Motor neuron (in vitro differentiated cells): ENCODE measurements at regions not wholly inside any gene's neighbourhood (a gene's known extent, or its start where the extent isn't known, plus 50 kb on each side); places are given as distances from the start of the nearest gene placed in this dataset.

Experiments used
- ATAC-seq, 8 experiments: fragments of 200-7000 bp; cut with Tn5 transposase; replicated peaks in 6 of 8; 2 replicates each; pipeline ENCODE4 v1.8.0; 2021; ENCODE audit warnings: mild to moderate bottlenecking in 8 of 8, moderate library complexity in 8 of 8
- H3K27ac ChIP-seq, 2 donors: fragments of 250-450 bp; sonication (Bioruptor Pico); 2 replicates each; pipeline ENCODE4 v1.9.0; 2021; ENCODE audit warnings: antibody characterized with exemption in 2 of 2, mild to moderate bottlenecking in 2 of 2, moderate library complexity in 1 of 2
- H3K4me1 ChIP-seq, 2 donors: fragments of 250-450 bp; sonication (Bioruptor Pico); replicated peaks in 1 of 2; 2 replicates each; pipeline ENCODE4 v1.6.1; 2021; ENCODE audit warnings: antibody characterized with exemption in 2 of 2, mild to moderate bottlenecking in 2 of 2, moderate library complexity in 1 of 2
- H3K4me3 ChIP-seq, 5 donors: fragments of 250-450 bp; sonication (Bioruptor Pico); 2 replicates each; pipeline ENCODE4 v1.9.0; 2021; ENCODE audit warnings: antibody characterized with exemption in 5 of 5, mild to moderate bottlenecking in 5 of 5, moderate library complexity in 4 of 5
- WGBS, 10 experiments: fragments of 450-650 bp; shearing (Covaris generic); methylation state at CpG; one replicate each; pipeline ENCODE4 v1.0.0; 2022; 5-methylcytosine and 5-hydroxymethylcytosine counted together
- in situ Hi-C, 9 experiments: fragments of 400-800 bp; cut with MboI; loops; one replicate each; pipeline ENCODE4 v1.15.0; 2021; ENCODE audit warnings: low sequenced_read_pairs in 9 of 9, low pct_unique_long_range_greater_than_20kb in 2 of 9; ENCODE audit not compliant: unreplicated experiment in 9 of 9

DNA sequence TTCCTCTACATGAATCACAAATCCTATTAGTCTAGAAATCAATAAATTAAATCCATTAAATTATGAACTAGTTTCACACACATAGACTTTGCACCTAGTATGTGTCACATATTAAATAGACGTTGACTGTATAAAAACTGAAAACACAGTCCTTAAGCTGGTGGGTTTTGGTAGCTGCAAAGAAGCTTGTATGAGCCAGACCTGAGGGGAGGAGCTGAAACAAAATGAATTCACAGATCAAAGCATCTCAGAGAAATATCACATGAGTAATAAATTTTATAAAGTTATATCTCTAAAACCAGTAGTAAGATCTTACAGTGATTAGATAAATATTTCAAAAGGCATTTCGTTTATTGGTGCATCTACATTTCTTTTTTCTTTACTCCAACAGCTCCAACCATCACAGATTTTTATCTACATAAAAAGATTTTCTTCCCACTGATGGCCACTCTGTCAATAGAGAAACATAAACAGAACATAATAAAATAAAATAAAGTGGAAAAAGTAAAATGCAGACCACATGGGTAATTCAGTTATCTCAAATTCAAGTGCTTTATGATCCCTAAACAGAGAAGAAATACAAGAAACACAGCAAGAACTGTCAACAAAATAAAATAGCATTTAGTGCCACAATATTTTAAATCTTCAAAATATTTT is 420.0 kb upstream of the CYRIA start:
- no peak overlapping the region for H3K27ac ChIP-seq
- WGBS, 10 experiments = 8 to 86% (median 20%) methylated on average over 1 to 2 of the region's 2 CpGs; no CpG with 5 or more reads in 1 of the 10 experiments

DNA sequence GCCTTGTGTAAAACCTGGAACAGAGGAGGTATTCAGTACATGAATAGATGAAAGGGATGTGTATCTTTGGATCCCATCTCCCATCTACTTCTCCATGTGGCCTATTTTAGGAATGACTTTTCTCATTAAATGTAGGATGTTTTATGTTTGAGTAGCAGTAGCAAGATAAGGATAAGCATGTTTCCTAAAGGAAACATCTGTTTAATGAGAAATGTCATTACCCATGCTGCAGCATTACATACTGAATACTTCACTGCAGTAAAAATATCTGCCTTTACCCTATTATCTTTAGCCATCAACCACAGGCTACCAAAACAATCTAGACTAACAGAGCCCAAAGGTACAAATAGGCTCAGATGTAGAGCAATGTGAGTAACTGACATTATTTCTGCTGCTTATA is 419.2 kb upstream of the CYRIA start:
- in situ Hi-C loops = no loop called here
- ATAC-seq = no peak
- no peak overlapping the region for H3K4me3 ChIP-seq
- no peak overlapping the region for H3K27ac ChIP-seq
- H3K4me1 ChIP-seq = peaks cover 10 to 20% of the 10 kb centered on the region in 2 donors

More for the DNA sequence above, 420.0 kb upstream of the CYRIA start:
- peaks cover 10 to 20% of the 10 kb centered on the region in 2 donors for H3K4me1 ChIP-seq
- in situ Hi-C loops = no loop called here
- H3K4me3 ChIP-seq = no peak overlapping the region
- ATAC-seq = no peak

DNA sequence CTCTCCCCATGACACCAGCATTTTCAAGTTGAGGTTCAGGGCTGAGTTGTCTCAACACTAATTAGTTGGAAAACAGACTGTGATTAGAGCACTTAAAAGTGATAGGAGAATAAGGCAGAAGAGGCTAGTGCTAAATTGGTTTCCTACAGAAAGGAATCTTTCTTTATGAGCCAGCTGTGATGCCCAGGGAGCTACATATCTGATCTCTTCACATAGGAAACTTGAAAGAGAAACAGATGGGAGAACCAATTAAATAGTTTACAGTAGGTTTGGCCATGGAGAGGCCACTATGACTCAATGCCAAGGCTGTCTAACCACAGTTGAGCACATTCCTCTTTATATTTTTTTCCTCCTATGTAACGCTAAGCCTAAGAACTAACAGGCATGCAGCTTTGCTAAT is 418.3 kb upstream of the CYRIA start:
- in situ Hi-C loops = no loop called here
- H3K27ac ChIP-seq = no peak overlapping the region
- H3K4me1 ChIP-seq = peaks cover 10% of the 10 kb centered on the region in 2 donors
- peak in 1 of 8 experiments; percentile 43 for ATAC-seq
- WGBS, 10 experiments = 14 to 100% (median 61%) methylated on average over 1 of the region's 1 CpG; no CpG with 5 or more reads in 4 of the 10 experiments
- no peak overlapping the region for H3K4me3 ChIP-seq

DNA sequence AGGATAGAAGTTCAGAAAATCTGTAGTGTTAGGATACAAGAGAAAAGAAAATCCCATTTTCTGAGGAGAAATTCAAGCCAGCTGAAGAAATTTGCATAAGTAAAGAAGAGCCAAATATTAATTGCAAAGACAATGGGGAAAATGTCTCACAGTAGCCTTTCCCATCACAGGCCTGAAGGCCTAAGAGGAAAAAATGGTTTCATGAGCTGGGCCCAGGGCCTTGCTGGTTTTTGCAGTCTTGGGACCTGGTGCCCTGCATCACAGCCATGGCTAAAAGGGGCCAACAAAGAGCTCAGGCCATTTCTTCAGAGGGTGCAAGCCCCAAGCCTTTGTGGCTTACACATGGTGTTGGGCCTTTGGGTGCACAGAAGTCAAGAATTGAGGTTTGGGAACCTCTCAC is 413.6 kb upstream of the CYRIA start:
- Histone ChIP-seq H3K4me3 (no peak overlapping the region), H3K27ac (no peak overlapping the region), H3K4me1 (peaks cover 6 to 16% of the 10 kb centered on the region in 2 donors)
- ATAC-seq = no peak
- in situ Hi-C loops = no loop called here

DNA sequence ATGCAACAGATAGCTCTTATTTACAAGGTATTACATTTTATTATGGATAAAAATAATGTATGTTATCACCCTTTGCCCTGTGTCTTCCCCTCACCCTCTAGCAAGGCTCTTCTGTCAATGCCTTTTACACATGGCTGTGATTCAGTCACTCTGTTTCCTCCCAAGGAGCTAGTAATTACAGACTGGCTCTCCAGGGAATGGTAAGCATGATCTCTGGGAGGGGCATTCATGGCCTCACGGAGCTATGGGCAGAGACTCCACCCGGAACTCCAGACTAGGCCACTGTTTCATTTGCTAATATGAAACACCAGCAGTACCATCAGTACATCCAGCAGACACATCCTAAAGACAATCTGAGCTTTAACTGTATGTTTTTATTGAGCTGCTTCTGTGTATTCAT is 410.9 kb upstream of the CYRIA start:
- Histone ChIP-seq H3K27ac (no peak overlapping the region), H3K4me3 (no peak overlapping the region), H3K4me1 (peaks cover under 1 to 8% of the 10 kb centered on the region in 2 donors)
- peak; percentile 68 to 100 (median 84) for ATAC-seq
- 0 to 20% methylated on average over 1 to 2 of the region's 2 CpGs; no CpG with 5 or more reads in 8 of the 10 experiments for WGBS, 10 experiments
- in situ Hi-C loops = no loop called here

DNA sequence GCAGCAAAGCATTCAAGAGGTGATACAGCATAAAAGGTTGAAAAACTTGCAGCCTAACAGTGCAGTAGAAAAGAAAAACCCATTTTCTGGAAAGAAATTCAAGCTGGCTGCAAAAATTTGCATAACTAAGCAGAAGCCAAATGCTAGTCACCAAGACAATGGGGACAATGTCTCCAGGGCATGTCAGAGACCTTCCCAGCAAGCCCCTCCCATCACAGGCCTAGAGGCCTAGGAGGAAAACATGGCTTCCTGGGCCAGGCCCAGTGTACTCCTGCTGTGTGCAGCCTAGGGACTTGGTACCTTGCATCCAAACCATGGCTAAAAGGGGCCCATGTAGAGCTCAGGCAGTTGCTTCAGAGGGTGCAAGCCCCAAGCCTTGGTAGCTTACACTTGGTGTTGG is 405.1 kb upstream of the CYRIA start:
- H3K4me1 ChIP-seq = no peaks in the 10 kb centered on the region
- in situ Hi-C loops = no loop called here
- no peak overlapping the region for H3K27ac ChIP-seq
- no peak for ATAC-seq
- H3K4me3 ChIP-seq = no peak overlapping the region

DNA sequence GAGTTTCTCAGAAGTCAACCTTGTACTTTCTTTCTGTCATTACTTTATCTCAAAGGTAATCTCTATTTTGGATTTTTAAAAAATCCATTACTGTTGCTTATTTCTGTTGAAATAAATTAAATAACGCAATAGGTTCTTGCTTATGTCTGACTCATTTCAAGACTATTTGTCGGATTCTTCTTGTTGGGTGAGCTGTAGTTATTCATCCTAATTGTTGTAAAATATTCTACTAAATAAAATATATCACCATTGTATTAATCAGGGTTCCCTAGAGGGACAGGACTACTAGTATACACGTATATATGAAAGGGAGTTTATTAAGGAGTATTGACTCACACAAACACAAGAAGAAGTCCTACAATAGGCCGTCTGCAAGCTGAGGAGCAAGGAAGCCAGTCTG is 403.9 kb upstream of the CYRIA start:
- Histone ChIP-seq H3K4me1 (no peaks in the 10 kb centered on the region), H3K4me3 (no peak overlapping the region), H3K27ac (no peak overlapping the region)
- WGBS, 10 experiments = 11 to 100% (median 86%) methylated on average over 1 to 4 of the region's 4 CpGs
- no peak for ATAC-seq
- in situ Hi-C loops = no loop called here

DNA sequence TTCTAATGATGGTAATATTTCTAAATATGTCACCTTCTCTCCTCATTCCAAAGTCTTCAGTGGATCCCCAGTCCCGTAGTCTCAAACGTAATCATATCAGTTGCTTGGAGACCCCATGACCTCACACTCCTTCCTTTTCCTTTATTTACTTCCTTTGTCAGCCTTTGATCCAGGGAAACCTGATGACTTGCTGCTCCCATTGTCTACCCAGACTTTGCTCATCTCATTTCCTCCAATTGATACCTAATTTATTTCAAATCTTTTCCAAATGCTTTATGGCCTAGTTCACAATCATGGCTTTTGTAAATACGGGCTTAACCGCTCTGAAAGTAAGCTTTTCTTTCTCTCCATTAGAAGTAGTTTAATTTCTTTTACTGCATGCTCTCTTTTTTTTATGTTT is 402.4 kb upstream of the CYRIA start:
- no peak overlapping the region for H3K4me3 ChIP-seq
- no peak for ATAC-seq
- no peaks in the 10 kb centered on the region for H3K4me1 ChIP-seq
- 18 to 83% (median 73%) methylated on average over 2 to 4 of the region's 4 CpGs for WGBS, 10 experiments
- in situ Hi-C loops = no loop called here
- no peak overlapping the region for H3K27ac ChIP-seq

DNA sequence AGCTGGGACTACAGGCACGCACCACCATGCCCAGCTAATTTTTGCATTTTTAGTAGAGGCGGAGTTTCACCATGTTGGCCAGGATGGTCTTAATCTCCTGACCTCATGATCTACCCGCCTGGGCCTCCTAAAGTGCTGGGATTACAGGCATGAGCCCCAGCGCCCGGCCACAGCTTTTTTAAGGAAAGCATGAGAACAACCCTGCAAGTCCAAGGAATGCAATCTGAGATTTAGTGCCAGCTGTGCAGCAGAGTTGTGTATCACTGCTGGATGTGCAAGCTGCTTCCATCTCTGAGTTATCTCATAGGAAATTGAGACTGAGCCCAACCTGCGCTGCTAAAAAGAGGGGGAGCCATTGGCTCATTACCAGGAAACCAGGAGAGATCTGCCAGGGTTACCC is 399.9 kb upstream of the CYRIA start:
- Histone ChIP-seq H3K27ac (no peak overlapping the region), H3K4me1 (peaks cover 0 to 3% of the 10 kb centered on the region in 2 donors), H3K4me3 (no peak overlapping the region)
- 0 to 100% (median 61%) methylated on average over 1 to 6 of the region's 6 CpGs; no CpG with 5 or more reads in 2 of the 10 experiments for WGBS, 10 experiments
- in situ Hi-C loops = no loop called here
- ATAC-seq = no peak

DNA sequence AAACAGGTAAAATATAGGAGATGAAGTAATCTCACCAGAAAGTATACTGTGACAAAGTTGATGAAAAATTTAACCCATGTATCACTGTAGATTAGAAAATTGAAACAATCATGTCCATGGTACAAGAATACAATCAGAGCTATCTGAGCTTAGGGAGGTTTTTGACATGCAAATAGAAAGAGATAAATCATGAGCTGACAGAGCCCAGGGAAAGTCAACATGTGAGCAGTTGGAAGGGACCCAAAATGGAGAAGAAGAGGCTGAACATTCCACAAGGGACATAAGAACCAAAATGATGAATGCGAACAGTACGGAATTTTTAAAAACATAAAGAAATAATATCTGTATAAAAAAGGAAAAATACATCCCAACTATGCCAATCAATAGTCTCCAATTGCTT is 395.4 kb upstream of the CYRIA start:
- ATAC-seq = peak in 1 of 8 experiments; percentile 27
- Histone ChIP-seq H3K4me1 (peaks cover 0 to 12% of the 10 kb centered on the region in 2 donors), H3K27ac (no peak overlapping the region), H3K4me3 (no peak overlapping the region)
- in situ Hi-C loops = no loop called here
- 40 to 100% (median 94%) methylated on average over 2 of the region's 2 CpGs; no CpG with 5 or more reads in 1 of the 10 experiments for WGBS, 10 experiments

DNA sequence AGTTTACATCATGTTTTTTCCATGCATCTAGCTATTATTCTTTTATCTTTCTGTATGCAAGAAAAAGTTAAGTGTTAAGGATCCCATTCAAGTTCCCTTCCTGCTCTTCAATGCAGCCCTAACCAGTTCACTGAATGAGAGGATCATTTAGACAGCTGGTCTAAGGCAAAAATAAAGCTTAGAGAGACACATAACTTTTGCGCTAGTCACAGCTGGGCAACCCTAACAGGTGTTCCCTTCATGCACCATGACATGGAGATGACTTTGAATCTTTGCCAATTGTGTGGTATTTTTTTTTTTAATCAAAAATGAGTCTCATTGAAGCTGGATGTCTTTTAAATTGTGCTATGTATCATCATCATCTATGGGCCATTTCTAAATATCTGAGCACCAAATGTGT is 393.8 kb upstream of the CYRIA start:
- WGBS, 10 experiments = 33 to 100% (median 80%) methylated on average over 1 of the region's 1 CpG; no CpG with 5 or more reads in 1 of the 10 experiments
- no peak for ATAC-seq
- in situ Hi-C loops = no loop called here
- H3K4me1 ChIP-seq = peaks cover 0 to 12% of the 10 kb centered on the region in 2 donors
- no peak overlapping the region for H3K4me3 ChIP-seq
- H3K27ac ChIP-seq = no peak overlapping the region

DNA sequence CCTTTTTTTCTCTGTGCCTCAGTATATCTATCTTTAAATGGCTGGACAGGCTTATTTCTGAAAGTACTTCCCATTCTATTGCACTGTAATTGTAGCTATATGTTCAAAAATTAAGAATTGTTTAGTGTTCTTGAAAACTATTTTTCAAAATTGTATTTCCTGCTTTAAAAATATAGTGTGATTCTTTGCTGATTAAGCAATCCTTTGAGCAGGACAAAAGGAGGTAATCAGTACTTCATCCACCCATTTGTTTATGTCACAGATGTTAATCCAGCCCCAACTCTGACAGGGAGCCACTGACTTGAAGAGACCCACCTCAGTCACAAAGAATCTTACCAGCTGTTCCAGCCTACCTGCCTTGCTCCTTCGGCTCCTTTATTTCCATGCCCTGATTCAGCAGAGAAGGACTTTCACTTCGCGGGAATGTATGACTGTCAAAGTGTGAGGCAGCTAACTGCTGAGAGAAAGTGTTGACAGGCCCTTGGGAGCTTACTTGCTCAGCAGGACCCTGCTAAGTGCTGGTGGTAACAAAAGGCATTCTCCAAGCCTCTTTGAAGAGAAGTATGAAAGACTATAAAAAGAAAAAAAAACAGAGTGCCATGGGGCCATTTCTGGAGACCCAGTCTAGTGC is 393.3 kb upstream of the CYRIA start:
- in situ Hi-C loops = no loop called here
- Histone ChIP-seq H3K27ac (no peak overlapping the region), H3K4me3 (no peak overlapping the region), H3K4me1 (peaks cover 0 to 12% of the 10 kb centered on the region in 2 donors)
- WGBS, 10 experiments = 14 to 41% (median 18%) methylated on average over 2 to 3 of the region's 3 CpGs; no CpG with 5 or more reads in 4 of the 10 experiments
- no peak for ATAC-seq

DNA sequence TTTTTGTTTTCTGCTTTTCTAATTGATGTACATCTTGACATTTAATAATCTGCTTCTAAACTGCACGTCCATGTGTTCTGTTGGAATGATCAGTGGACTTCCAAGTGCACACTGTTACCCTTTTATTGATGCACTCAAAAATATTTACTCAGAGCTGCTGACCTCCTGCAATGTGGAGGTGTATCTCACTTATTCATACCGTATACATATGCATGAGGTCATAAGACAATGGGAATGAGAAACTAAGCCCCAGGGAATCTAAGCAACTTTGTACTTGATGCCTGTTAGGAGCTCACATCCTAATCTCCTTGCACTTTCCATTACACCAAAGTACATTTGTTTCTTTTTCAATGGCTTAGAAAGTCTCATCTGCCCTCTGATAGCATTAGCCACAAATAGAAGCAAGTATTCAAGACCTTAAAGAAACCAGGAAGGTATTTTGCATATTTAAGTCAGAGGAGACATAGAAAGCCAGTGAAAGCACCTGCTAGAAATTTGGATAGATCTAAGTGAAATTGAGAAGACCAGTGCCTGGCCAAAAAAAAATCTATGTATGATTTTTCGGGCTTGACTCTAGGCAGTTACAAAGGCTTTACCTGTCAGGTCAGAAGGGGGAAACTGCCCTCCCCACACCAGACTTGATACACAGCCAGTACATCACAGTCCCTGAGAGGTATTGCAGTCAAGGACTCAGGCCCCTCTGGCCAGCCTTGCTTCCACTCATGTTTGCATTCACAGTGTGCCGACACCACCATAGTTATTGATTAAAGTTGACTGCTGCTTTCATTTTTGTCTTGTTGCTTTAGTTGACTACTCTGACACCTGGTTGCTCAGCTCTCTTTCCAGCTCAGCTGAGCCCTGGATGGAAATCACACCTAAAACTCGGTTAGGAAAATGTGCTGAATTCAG is 391.7 kb upstream of the CYRIA start:
- 0 to 91% (median 63%) methylated on average over 1 to 5 of the region's 5 CpGs for WGBS, 10 experiments
- Histone ChIP-seq H3K4me3 (no peak overlapping the region), H3K4me1 (peaks cover 0 to 16% of the 10 kb centered on the region in 2 donors), H3K27ac (no peak overlapping the region)
- in situ Hi-C loops = no loop called here
- peak in 1 of 8 experiments; percentile 73 for ATAC-seq
